ENCODE measurements at regions not wholly inside any gene's neighbourhood (a gene's known extent, or its start where the extent isn't known, plus 50 kb on each side); places are given as distances from the start of the nearest gene placed in this dataset.

GRCh38 chr10:89857431-89858042, 156.1 kb downstream of the KIF20B start:
- H3K9me3 ChIP-seq (ENCODE audit: control insufficient read depth, low read depth, low read length) = no peaks in the 10 kb centered on the region
- H3K4me1 ChIP-seq (ENCODE audit: control insufficient read depth, low read depth, low read length) = peaks cover 5% of the 10 kb centered on the region

GRCh38 chr10:89861199-89861573, 159.8 kb downstream of the KIF20B start:
- peaks cover 5% of the 10 kb centered on the region for H3K4me1 ChIP-seq (ENCODE audit: control insufficient read depth, low read depth, low read length)
- H3K9ac ChIP-seq (ENCODE audit: low read length) = no peak overlapping the region
- no peak overlapping the region for H3K4me3 ChIP-seq (ENCODE audit: low read length)
- H3K9me3 ChIP-seq (ENCODE audit: control insufficient read depth, low read depth, low read length) = no peaks in the 10 kb centered on the region
- H3K27me3 ChIP-seq (ENCODE audit: control insufficient read depth, insufficient read depth, low read length) = no peaks in the 10 kb centered on the region
- H3K36me3 ChIP-seq (ENCODE audit: control insufficient read depth, low read depth, low read length) = no peaks in the 10 kb centered on the region
- H3K27ac ChIP-seq (ENCODE audit: low read length) = no peak overlapping the region

More at GRCh38 chr10:89857431-89858042, 156.1 kb downstream of the KIF20B start:
- Histone ChIP-seq H3K9ac (ENCODE audit: low read length) (no peak overlapping the region), H3K27ac (ENCODE audit: low read length) (no peak overlapping the region), H3K27me3 (ENCODE audit: control insufficient read depth, insufficient read depth, low read length) (no peaks in the 10 kb centered on the region), H3K36me3 (ENCODE audit: control insufficient read depth, low read depth, low read length) (no peaks in the 10 kb centered on the region), H3K4me3 (ENCODE audit: low read length) (no peak overlapping the region)

DNA sequence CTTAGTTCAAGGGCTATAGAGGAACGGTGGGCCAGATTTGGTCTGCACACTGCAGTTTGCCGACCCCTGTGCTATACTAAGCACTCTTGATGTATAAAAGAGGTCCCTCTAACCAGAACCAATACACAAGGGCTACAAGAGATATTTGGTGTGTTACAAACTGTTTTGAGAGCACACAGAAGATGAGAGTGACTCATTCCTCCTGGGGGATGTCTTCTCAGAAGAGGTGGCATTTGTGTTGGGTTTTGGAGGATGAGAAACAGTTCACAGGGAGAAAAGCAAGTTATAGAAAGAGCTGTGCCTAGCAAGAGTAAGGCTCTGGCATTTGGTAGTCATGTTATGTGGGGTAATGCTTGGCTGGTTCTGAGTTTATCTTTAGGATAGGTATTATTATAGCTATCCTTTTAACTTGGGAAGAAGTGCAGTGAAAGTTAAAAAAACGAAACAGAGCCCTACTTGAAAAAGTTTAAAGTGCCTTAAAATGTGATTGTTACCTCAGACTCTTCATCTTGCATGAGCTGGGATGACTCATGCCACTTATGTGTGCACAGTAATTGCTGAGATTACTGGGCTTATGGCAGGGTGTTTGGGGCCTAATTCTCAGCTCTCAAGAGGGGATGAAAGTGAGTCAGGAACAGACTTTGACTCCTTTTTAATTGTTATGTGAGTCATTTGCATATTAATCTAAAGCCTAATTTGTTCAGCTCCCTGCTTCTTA, 160.4 kb downstream of the KIF20B start:
- Histone ChIP-seq H3K9me3 (ENCODE audit: control insufficient read depth, low read depth, low read length) (no peaks in the 10 kb centered on the region), H3K4me1 (ENCODE audit: control insufficient read depth, low read depth, low read length) (peaks cover 5% of the 10 kb centered on the region), H3K27ac (ENCODE audit: low read length) (no peak overlapping the region), H3K27me3 (ENCODE audit: control insufficient read depth, insufficient read depth, low read length) (no peaks in the 10 kb centered on the region), H3K9ac (ENCODE audit: low read length) (no peak overlapping the region), H3K4me3 (ENCODE audit: low read length) (no peak overlapping the region), H3K36me3 (ENCODE audit: control insufficient read depth, low read depth, low read length) (no peaks in the 10 kb centered on the region)

DNA sequence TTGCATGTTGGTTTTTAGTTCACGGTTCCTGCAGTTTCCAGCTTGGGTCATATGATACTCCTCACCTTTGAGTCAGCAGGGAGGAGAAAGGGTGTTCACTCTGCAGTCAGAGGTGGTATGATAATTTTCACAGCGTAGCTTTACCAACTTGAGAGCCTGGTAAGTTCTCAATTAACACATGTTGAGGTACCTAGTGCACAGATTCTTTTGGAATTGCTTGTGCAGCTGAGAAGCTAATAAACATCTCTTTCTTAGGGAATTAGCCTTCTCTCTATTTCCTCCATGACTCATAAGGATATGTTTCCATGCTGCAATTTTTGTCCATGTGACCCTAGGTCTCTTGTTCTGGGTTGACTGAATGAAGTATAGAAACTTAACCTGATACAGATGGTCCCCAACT, 166.6 kb downstream of the KIF20B start:
- no peak overlapping the region for H3K9ac ChIP-seq (ENCODE audit: low read length)
- H3K27ac ChIP-seq (ENCODE audit: low read length) = no peak overlapping the region
- H3K4me1 ChIP-seq (ENCODE audit: control insufficient read depth, low read depth, low read length) = peaks cover 5% of the 10 kb centered on the region
- no peaks in the 10 kb centered on the region for H3K36me3 ChIP-seq (ENCODE audit: control insufficient read depth, low read depth, low read length)
- no peaks in the 10 kb centered on the region for H3K9me3 ChIP-seq (ENCODE audit: control insufficient read depth, low read depth, low read length)
- no peaks in the 10 kb centered on the region for H3K27me3 ChIP-seq (ENCODE audit: control insufficient read depth, insufficient read depth, low read length)
- H3K4me3 ChIP-seq (ENCODE audit: low read length) = no peak overlapping the region

GRCh38 chr10:89869180-89869579, 167.8 kb downstream of the KIF20B start:
- no peak overlapping the region for H3K9ac ChIP-seq (ENCODE audit: low read length)
- peaks cover 5% of the 10 kb centered on the region for H3K4me1 ChIP-seq (ENCODE audit: control insufficient read depth, low read depth, low read length)
- no peaks in the 10 kb centered on the region for H3K27me3 ChIP-seq (ENCODE audit: control insufficient read depth, insufficient read depth, low read length)
- H3K27ac ChIP-seq (ENCODE audit: low read length) = no peak overlapping the region
- H3K4me3 ChIP-seq (ENCODE audit: low read length) = no peak overlapping the region
- H3K9me3 ChIP-seq (ENCODE audit: control insufficient read depth, low read depth, low read length) = no peaks in the 10 kb centered on the region
- no peaks in the 10 kb centered on the region for H3K36me3 ChIP-seq (ENCODE audit: control insufficient read depth, low read depth, low read length)

- no peaks in the 10 kb centered on the region for H3K27me3 ChIP-seq (ENCODE audit: control insufficient read depth, insufficient read depth, low read length)
- peaks cover 5% of the 10 kb centered on the region for H3K4me1 ChIP-seq (ENCODE audit: control insufficient read depth, low read depth, low read length)
- no peak overlapping the region for H3K9ac ChIP-seq (ENCODE audit: low read length)
- H3K27ac ChIP-seq (ENCODE audit: low read length) = no peak overlapping the region
- H3K36me3 ChIP-seq (ENCODE audit: control insufficient read depth, low read depth, low read length) = no peaks in the 10 kb centered on the region
- H3K4me3 ChIP-seq (ENCODE audit: low read length) = no peak overlapping the region
- no peaks in the 10 kb centered on the region for H3K9me3 ChIP-seq (ENCODE audit: control insufficient read depth, low read depth, low read length)
These were observed 168.3 kb downstream of the KIF20B start for GRCh38 chr10:89869592-89870156.

DNA sequence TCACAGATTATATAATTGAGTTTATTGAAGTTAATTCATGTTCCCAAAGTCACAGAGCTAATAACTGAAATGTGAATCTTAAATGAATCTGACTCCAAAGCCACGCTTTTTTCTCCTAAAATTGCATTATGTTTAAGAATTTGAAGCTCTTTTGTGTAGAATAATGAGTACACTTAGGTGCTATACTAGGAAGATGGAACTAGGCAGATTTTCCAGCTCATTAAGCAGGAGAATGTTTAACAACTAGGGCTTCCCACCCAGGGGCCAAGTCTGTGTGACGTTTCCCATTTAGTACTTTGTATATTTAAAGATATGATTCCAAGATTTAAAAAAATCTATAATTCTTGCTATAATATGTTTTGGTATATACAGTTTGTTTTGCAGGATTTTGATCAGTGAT, 169.5 kb downstream of the KIF20B start:
- Histone ChIP-seq H3K9me3 (ENCODE audit: control insufficient read depth, low read depth, low read length) (no peaks in the 10 kb centered on the region), H3K4me1 (ENCODE audit: control insufficient read depth, low read depth, low read length) (peaks cover 5% of the 10 kb centered on the region), H3K27me3 (ENCODE audit: control insufficient read depth, insufficient read depth, low read length) (no peaks in the 10 kb centered on the region), H3K4me3 (ENCODE audit: low read length) (no peak overlapping the region), H3K9ac (ENCODE audit: low read length) (no peak overlapping the region), H3K27ac (ENCODE audit: low read length) (no peak overlapping the region), H3K36me3 (ENCODE audit: control insufficient read depth, low read depth, low read length) (no peaks in the 10 kb centered on the region)

- H3K9me3 ChIP-seq (ENCODE audit: control insufficient read depth, low read depth, low read length) = no peaks in the 10 kb centered on the region
- no peak overlapping the region for H3K27ac ChIP-seq (ENCODE audit: low read length)
- peaks cover 5% of the 10 kb centered on the region for H3K4me1 ChIP-seq (ENCODE audit: control insufficient read depth, low read depth, low read length)
- no peaks in the 10 kb centered on the region for H3K27me3 ChIP-seq (ENCODE audit: control insufficient read depth, insufficient read depth, low read length)
- H3K9ac ChIP-seq (ENCODE audit: low read length) = no peak overlapping the region
- H3K36me3 ChIP-seq (ENCODE audit: control insufficient read depth, low read depth, low read length) = no peaks in the 10 kb centered on the region
- H3K4me3 ChIP-seq (ENCODE audit: low read length) = no peak overlapping the region
These were observed 171.7 kb downstream of the KIF20B start for GRCh38 chr10:89873055-89873454.

GRCh38 chr10:89875557-89875956, 174.2 kb downstream of the KIF20B start:
- H3K4me3 ChIP-seq (ENCODE audit: low read length) = no peak overlapping the region
- no peaks in the 10 kb centered on the region for H3K9me3 ChIP-seq (ENCODE audit: control insufficient read depth, low read depth, low read length)
- no peak overlapping the region for H3K27ac ChIP-seq (ENCODE audit: low read length)
- no peak overlapping the region for H3K9ac ChIP-seq (ENCODE audit: low read length)
- H3K27me3 ChIP-seq (ENCODE audit: control insufficient read depth, insufficient read depth, low read length) = no peaks in the 10 kb centered on the region
- no peaks in the 10 kb centered on the region for H3K36me3 ChIP-seq (ENCODE audit: control insufficient read depth, low read depth, low read length)
- H3K4me1 ChIP-seq (ENCODE audit: control insufficient read depth, low read depth, low read length) = peaks cover 5% of the 10 kb centered on the region

DNA sequence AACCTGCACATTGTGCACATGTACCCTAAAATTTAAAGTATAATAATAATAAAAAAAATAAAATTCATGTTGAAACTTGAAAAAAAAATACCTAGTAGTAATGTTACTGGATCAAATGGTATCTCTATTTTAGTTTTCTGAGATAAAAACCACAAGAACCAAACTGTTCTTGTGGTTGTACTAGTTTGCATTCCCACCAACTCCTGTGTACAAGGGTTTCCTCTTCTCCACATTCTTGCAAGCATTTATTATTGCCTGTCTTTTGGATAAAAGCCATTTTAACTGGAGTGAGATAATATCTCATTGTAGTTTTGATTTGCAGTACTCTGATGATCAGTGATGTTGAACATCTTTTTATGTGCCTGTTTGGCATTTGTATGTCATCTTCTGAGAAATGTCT, 177.7 kb downstream of the KIF20B start:
- Histone ChIP-seq H3K27ac (ENCODE audit: low read length) (no peak overlapping the region), H3K9me3 (ENCODE audit: control insufficient read depth, low read depth, low read length) (no peaks in the 10 kb centered on the region), H3K4me3 (ENCODE audit: low read length) (no peak overlapping the region), H3K36me3 (ENCODE audit: control insufficient read depth, low read depth, low read length) (no peaks in the 10 kb centered on the region), H3K4me1 (ENCODE audit: control insufficient read depth, low read depth, low read length) (no peaks in the 10 kb centered on the region), H3K9ac (ENCODE audit: low read length) (no peak overlapping the region), H3K27me3 (ENCODE audit: control insufficient read depth, insufficient read depth, low read length) (no peaks in the 10 kb centered on the region)

GRCh38 chr10:89887406-89887805, 186.0 kb downstream of the KIF20B start:
- H3K4me3 ChIP-seq (ENCODE audit: low read length) = no peak overlapping the region

GRCh38 chr10:89887830-89888229, 186.4 kb downstream of the KIF20B start:
- Histone ChIP-seq H3K4me3 (ENCODE audit: low read length) (no peak overlapping the region), H3K9ac (ENCODE audit: low read length) (no peak overlapping the region), H3K27ac (ENCODE audit: low read length) (no peak overlapping the region), H3K4me1 (ENCODE audit: control insufficient read depth, low read depth, low read length) (peaks cover 4% of the 10 kb centered on the region), H3K36me3 (ENCODE audit: control insufficient read depth, low read depth, low read length) (no peaks in the 10 kb centered on the region), H3K9me3 (ENCODE audit: control insufficient read depth, low read depth, low read length) (no peaks in the 10 kb centered on the region), H3K27me3 (ENCODE audit: control insufficient read depth, insufficient read depth, low read length) (no peaks in the 10 kb centered on the region)

More at GRCh38 chr10:89887406-89887805, 186.0 kb downstream of the KIF20B start:
- Histone ChIP-seq H3K9ac (ENCODE audit: low read length) (no peak overlapping the region), H3K4me1 (ENCODE audit: control insufficient read depth, low read depth, low read length) (peaks cover 4% of the 10 kb centered on the region), H3K27ac (ENCODE audit: low read length) (no peak overlapping the region), H3K36me3 (ENCODE audit: control insufficient read depth, low read depth, low read length) (no peaks in the 10 kb centered on the region), H3K27me3 (ENCODE audit: control insufficient read depth, insufficient read depth, low read length) (no peaks in the 10 kb centered on the region), H3K9me3 (ENCODE audit: control insufficient read depth, low read depth, low read length) (no peaks in the 10 kb centered on the region)
